ENCODE measurements at regions not wholly inside any gene's neighbourhood (a gene's known extent, or its start where the extent isn't known, plus 50 kb on each side); places are given as distances from the start of the nearest gene placed in this dataset.

GRCh38 chr1:222224156-222224555 lies 323.7 kb downstream of the HHIPL2 start:
- no peak for TF ChIP-seq CTCF (IDR thresholded peaks at IDR 0.05; ENCODE audit: poor library complexity)
- no peak for TF ChIP-seq EZH2phosphoT487 (IDR thresholded peaks at IDR 0.05; ENCODE audit: low read depth, severe bottlenecking, unreplicated experiment)

Measured in hepatocyte (in vitro differentiated cells).